Right lobe of liver (tissue), 4 donors: ENCODE measurements at regions not wholly inside any gene's neighbourhood (a gene's known extent, or its start where the extent isn't known, plus 50 kb on each side); places are given as distances from the start of the nearest gene placed in this dataset.

ENCODE experiments used
- POLR2A ChIP-seq: fragments of 450-650 bp; IDR thresholded peaks from one replicate; pipeline ENCODE4 v1.6.1; 2017; ENCODE audit warnings: antibody characterized with exemption, mild to moderate bottlenecking
- TF ChIP-seq, protein P1 (sequence below), 4 donors: fragments of 200-600 bp in 3 of 4; fragments of 450-650 bp in 1 of 4; IDR thresholded peaks; one replicate each; pipeline versions ENCODE4 v1.5.1 to v1.8.0; 2016 to 2022; ENCODE audit warnings: antibody characterized with exemption in 4 of 4, mild to moderate bottlenecking in 2 of 4
- donor health status: DM: no; HTN: no; CAD: no.
- donor health status: DM: no; HTN: no; CAD: no.
- donor health status: DM: no; HTN: yes; CAD: no.

DNA sequence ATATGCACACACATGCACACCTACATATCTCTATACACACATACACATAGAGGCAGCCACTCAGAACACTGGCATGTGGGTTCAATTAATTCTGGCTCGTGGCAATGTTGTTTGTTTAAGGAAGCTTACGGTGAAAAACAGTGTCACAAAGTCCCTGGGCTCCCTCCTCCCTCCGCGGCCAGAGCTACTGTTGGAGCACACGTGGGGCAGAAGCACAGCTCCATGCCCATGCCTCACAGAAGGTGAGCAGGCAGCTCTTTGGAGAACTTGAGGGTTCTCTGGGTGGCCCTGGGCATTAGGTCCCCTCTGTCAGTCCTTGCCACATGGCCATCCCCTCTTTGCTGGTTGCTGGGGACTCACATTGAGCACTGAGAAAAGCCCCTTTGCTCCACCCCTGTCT, 107.5 kb downstream of the GADD45G start:
- TF ChIP-seq, protein P1, sequence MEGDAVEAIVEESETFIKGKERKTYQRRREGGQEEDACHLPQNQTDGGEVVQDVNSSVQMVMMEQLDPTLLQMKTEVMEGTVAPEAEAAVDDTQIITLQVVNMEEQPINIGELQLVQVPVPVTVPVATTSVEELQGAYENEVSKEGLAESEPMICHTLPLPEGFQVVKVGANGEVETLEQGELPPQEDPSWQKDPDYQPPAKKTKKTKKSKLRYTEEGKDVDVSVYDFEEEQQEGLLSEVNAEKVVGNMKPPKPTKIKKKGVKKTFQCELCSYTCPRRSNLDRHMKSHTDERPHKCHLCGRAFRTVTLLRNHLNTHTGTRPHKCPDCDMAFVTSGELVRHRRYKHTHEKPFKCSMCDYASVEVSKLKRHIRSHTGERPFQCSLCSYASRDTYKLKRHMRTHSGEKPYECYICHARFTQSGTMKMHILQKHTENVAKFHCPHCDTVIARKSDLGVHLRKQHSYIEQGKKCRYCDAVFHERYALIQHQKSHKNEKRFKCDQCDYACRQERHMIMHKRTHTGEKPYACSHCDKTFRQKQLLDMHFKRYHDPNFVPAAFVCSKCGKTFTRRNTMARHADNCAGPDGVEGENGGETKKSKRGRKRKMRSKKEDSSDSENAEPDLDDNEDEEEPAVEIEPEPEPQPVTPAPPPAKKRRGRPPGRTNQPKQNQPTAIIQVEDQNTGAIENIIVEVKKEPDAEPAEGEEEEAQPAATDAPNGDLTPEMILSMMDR (IDR thresholded peaks at IDR 0.05) = no peak
- TF ChIP-seq POLR2A = no peak
